CD4-positive, alpha-beta T cell treated with Interferon alpha-2 for 1 hour (primary cell): ENCODE measurements at regions not wholly inside any gene's neighbourhood (a gene's known extent, or its start where the extent isn't known, plus 50 kb on each side); places are given as distances from the start of the nearest gene placed in this dataset.
"Not testable (repeated sequence)": the region's sequence is repeated elsewhere in the genome, so short reads cannot be mapped to it uniquely, and the experiment has no call there.

Experiments
- DNase-seq, 2 donors: peaks; one replicate each; pipeline ENCODE4 v3.0.0-alpha.2; 2020 to 2022

GRCh38 chr7:106447318-106447847, 162.6 kb upstream of the NAMPT start:
- no peak for DNase-seq

GRCh38 chr7:106445366-106445765, 160.6 kb upstream of the NAMPT start:
- DNase-seq, result not testable (repeated sequence)

GRCh38 chr7:106444068-106444655, 159.4 kb upstream of the NAMPT start:
- DNase-seq, result no peak

GRCh38 chr7:106443156-106443555, 158.4 kb upstream of the NAMPT start:
- DNase-seq, result no peak

- no peak for DNase-seq
Measured at GRCh38 chr7:106442476-106442875, 157.7 kb upstream of the NAMPT start.

- DNase-seq, result not testable (repeated sequence)
Measured at GRCh38 chr7:106441343-106441742, 156.6 kb upstream of the NAMPT start.

- DNase-seq, result not testable (repeated sequence)
Measured at GRCh38 chr7:106436933-106437332, 152.2 kb upstream of the NAMPT start.

GRCh38 chr7:106433377-106433776, 148.6 kb upstream of the NAMPT start:
- no peak for DNase-seq

- no peak for DNase-seq
Measured at GRCh38 chr7:106430535-106431455, 146.0 kb upstream of the NAMPT start.

- DNase-seq, result no peak
Measured at GRCh38 chr7:106430103-106430502, 145.3 kb upstream of the NAMPT start.

- no peak for DNase-seq
Measured at GRCh38 chr7:106426803-106427202, 142.0 kb upstream of the NAMPT start.

GRCh38 chr7:106425017-106425719, 140.4 kb upstream of the NAMPT start:
- peak; percentile 62 to 82 for DNase-seq

- DNase-seq, result no peak
Measured at GRCh38 chr7:106424476-106425016, 139.8 kb upstream of the NAMPT start.

- no peak for DNase-seq
Measured at GRCh38 chr7:106423821-106424475, 139.2 kb upstream of the NAMPT start.

GRCh38 chr7:106423111-106423510, 138.3 kb upstream of the NAMPT start:
- DNase-seq, result no peak

- peak in 1 of 2 donors; percentile 62 for DNase-seq
Measured at GRCh38 chr7:106421181-106421762, 136.5 kb upstream of the NAMPT start.

GRCh38 chr7:106420736-106421135, 136.0 kb upstream of the NAMPT start:
- DNase-seq, result no peak

GRCh38 chr7:106420210-106420609, 135.4 kb upstream of the NAMPT start:
- no peak for DNase-seq

GRCh38 chr7:106419455-106420182, 134.8 kb upstream of the NAMPT start:
- no peak for DNase-seq

- no peak for DNase-seq
Measured at GRCh38 chr7:106418526-106418925, 133.7 kb upstream of the NAMPT start.

GRCh38 chr7:106418094-106418493, 133.3 kb upstream of the NAMPT start:
- no peak for DNase-seq
